ENCODE measurements at regions not wholly inside any gene's neighbourhood (a gene's known extent, or its start where the extent isn't known, plus 50 kb on each side); places are given as distances from the start of the nearest gene placed in this dataset.

DNA sequence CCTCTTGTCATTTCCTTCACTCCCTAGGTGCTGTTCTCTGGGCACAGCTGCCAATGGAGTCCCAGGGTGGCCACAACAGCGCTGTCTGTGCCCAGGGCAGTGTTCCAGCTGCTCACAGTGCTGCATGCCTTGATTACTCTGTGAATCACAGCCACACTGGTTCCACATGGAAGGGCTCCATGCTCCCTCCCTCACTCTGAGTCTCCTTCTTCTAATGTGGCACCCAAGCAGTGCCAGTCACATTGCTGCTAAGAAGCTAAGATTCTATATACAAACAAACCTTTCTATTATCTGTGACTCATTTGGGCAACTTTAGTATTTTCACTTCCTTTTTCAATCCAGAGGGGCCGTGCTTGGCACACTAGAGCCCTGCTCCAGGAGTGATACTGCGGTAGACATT, 248.7 kb downstream of the TDRD3 start:
- Histone ChIP-seq H3K79me2 (ENCODE audit: control insufficient read depth, insufficient read depth, low read length) (no peaks in the 10 kb centered on the region), H2AFZ (ENCODE audit: control insufficient read depth, low read length) (no peak overlapping the region), H3K36me3 (ENCODE audit: control insufficient read depth in 2 of 2, extremely low read depth in 1 of 2, insufficient read depth in 2 of 2, low read length in 2 of 2) (no peaks in the 10 kb centered on the region), H3K4me1 (ENCODE audit: control insufficient read depth, extremely low read depth, insufficient read depth, low read length) (no peaks in the 10 kb centered on the region), H4K20me1 (ENCODE audit: control insufficient read depth, extremely low read depth, insufficient read depth, low read length) (no peaks in the 10 kb centered on the region), H3K9ac (ENCODE audit: control insufficient read depth, extremely low read depth, insufficient read depth, low read length) (no peak overlapping the region), H3K27me3 (ENCODE audit: control insufficient read depth, extremely low read depth, insufficient read depth, low read length) (no peaks in the 10 kb centered on the region), H3K4me2 (ENCODE audit: control insufficient read depth, extremely low read depth, insufficient read depth, low read depth, low read length) (no peak overlapping the region), H3K4me3 (ENCODE audit: control insufficient read depth in 2 of 3, extremely low read depth in 1 of 3, insufficient read depth in 2 of 3, low read depth in 1 of 3, low read length in 3 of 3) (no peak overlapping the region), H3K9me1 (ENCODE audit: control insufficient read depth, extremely low read depth, insufficient read depth, low read length) (no peaks in the 10 kb centered on the region), H3K9me3 (ENCODE audit: control insufficient read depth, low read depth, low read length) (no peaks in the 10 kb centered on the region), H3K27ac (ENCODE audit: control insufficient read depth, insufficient read depth, low read length) (no peak overlapping the region)
- no peak for DNase-seq (ENCODE audit: low read depth, low spot score)
- no peak for FAIRE-seq
- no peak for TF ChIP-seq EZH2 (IDR thresholded peaks at IDR 0.05; ENCODE audit: low read length)
- TF ChIP-seq, protein P1, sequence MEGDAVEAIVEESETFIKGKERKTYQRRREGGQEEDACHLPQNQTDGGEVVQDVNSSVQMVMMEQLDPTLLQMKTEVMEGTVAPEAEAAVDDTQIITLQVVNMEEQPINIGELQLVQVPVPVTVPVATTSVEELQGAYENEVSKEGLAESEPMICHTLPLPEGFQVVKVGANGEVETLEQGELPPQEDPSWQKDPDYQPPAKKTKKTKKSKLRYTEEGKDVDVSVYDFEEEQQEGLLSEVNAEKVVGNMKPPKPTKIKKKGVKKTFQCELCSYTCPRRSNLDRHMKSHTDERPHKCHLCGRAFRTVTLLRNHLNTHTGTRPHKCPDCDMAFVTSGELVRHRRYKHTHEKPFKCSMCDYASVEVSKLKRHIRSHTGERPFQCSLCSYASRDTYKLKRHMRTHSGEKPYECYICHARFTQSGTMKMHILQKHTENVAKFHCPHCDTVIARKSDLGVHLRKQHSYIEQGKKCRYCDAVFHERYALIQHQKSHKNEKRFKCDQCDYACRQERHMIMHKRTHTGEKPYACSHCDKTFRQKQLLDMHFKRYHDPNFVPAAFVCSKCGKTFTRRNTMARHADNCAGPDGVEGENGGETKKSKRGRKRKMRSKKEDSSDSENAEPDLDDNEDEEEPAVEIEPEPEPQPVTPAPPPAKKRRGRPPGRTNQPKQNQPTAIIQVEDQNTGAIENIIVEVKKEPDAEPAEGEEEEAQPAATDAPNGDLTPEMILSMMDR (optimal IDR thresholded peaks at IDR 0.05 in 1 of 3, IDR thresholded peaks at IDR 0.05 in 1 of 3, conservative IDR thresholded peaks at IDR 0.05 in 1 of 3; ENCODE audit: extremely low read depth in 1 of 3, insufficient read depth in 2 of 3, low read length in 3 of 3) = no peak
- dilution Hi-C loops (cut with MboI; ENCODE audit: extremely low pct_ligation_motif_present, low sequenced_read_pairs) = no loop called here

DNA sequence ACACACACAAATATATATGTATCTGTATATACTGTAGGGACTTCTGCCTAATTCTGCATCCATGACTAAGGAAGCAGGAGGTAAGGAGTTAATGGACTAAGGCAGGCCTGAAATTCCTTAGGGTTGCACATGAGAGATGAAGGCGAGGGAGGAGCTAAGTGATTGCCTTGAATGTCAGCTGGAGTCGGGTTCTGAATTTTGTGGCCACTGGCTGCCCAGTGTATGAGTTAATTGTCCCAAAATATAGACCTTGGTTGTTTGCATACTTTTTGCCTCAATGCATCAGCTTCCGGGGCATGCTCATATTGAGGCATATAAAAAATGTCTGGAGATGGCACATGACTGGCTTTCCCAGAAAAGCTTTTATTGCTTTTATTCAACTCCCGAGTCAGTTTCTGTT, 245.5 kb downstream of the TDRD3 start:
- dilution Hi-C loops (cut with MboI; ENCODE audit: extremely low pct_ligation_motif_present, low sequenced_read_pairs) = no loop called here
- H3K79me2 ChIP-seq (ENCODE audit: control insufficient read depth, insufficient read depth, low read length) = no peaks in the 10 kb centered on the region
- H3K9me3 ChIP-seq (ENCODE audit: control insufficient read depth, low read depth, low read length) = no peaks in the 10 kb centered on the region
- no peak overlapping the region for H3K27ac ChIP-seq (ENCODE audit: control insufficient read depth, insufficient read depth, low read length)
- H3K36me3 ChIP-seq (ENCODE audit: control insufficient read depth in 2 of 2, extremely low read depth in 1 of 2, insufficient read depth in 2 of 2, low read length in 2 of 2) = no peaks in the 10 kb centered on the region
- H3K27me3 ChIP-seq (ENCODE audit: control insufficient read depth, extremely low read depth, insufficient read depth, low read length) = no peaks in the 10 kb centered on the region
- FAIRE-seq = no peak
- no peak overlapping the region for H3K4me3 ChIP-seq (ENCODE audit: control insufficient read depth in 2 of 3, extremely low read depth in 1 of 3, insufficient read depth in 2 of 3, low read depth in 1 of 3, low read length in 3 of 3)
- no peaks in the 10 kb centered on the region for H3K9me1 ChIP-seq (ENCODE audit: control insufficient read depth, extremely low read depth, insufficient read depth, low read length)
- H3K4me2 ChIP-seq (ENCODE audit: control insufficient read depth, extremely low read depth, insufficient read depth, low read depth, low read length) = no peak overlapping the region
- no peak overlapping the region for H3K9ac ChIP-seq (ENCODE audit: control insufficient read depth, extremely low read depth, insufficient read depth, low read length)
- TF ChIP-seq, protein P1 (optimal IDR thresholded peaks at IDR 0.05 in 1 of 3, IDR thresholded peaks at IDR 0.05 in 1 of 3, conservative IDR thresholded peaks at IDR 0.05 in 1 of 3; ENCODE audit: extremely low read depth in 1 of 3, insufficient read depth in 2 of 3, low read length in 3 of 3) = no peak
- no peak for TF ChIP-seq EZH2 (IDR thresholded peaks at IDR 0.05; ENCODE audit: low read length)
- no peak for DNase-seq (ENCODE audit: low read depth, low spot score)
- no peaks in the 10 kb centered on the region for H3K4me1 ChIP-seq (ENCODE audit: control insufficient read depth, extremely low read depth, insufficient read depth, low read length)
- H2AFZ ChIP-seq (ENCODE audit: control insufficient read depth, low read length) = no peak overlapping the region
- H4K20me1 ChIP-seq (ENCODE audit: control insufficient read depth, extremely low read depth, insufficient read depth, low read length) = no peaks in the 10 kb centered on the region
